Uterus (tissue), 2 donors: ENCODE measurements at regions not wholly inside any gene's neighbourhood (a gene's known extent, or its start where the extent isn't known, plus 50 kb on each side); places are given as distances from the start of the nearest gene placed in this dataset.

Experiments used
- CTCF ChIP-seq, 4 experiments: fragments of 200-600 bp in 2 of 4; fragments of 450-650 bp in 2 of 4; sonication (generic) in 2 of 4; IDR thresholded peaks; one replicate each; pipeline ENCODE4 v1.5.1; 2016 to 2019; ENCODE audit warnings: antibody characterized with exemption in 4 of 4, mild to moderate bottlenecking in 2 of 4, moderate library complexity in 1 of 4
- POLR2A ChIP-seq, 2 donors: fragments of 450-650 bp; IDR thresholded peaks; one replicate each; pipeline ENCODE4 v1.6.1; 2016; ENCODE audit warnings: antibody characterized with exemption in 2 of 2, mild to moderate bottlenecking in 1 of 2, moderate library complexity in 1 of 2

GRCh38 chr1:38208716-38209632, 162.4 kb upstream of the POU3F1 start:
- no peak for TF ChIP-seq CTCF (IDR thresholded peaks at IDR 0.05)
- no peak for TF ChIP-seq POLR2A (IDR thresholded peaks at IDR 0.05)
